Left colon (tissue), 2 donors: ENCODE measurements at regions not wholly inside any gene's neighbourhood (a gene's known extent, or its start where the extent isn't known, plus 50 kb on each side); places are given as distances from the start of the nearest gene placed in this dataset.
"Not testable (repeated sequence)": the region's sequence is repeated elsewhere in the genome, so short reads cannot be mapped to it uniquely, and the experiment has no call there.

Experiments used
- ATAC-seq: fragments of 200-7000 bp; cut with Tn5 transposase; one replicate; pipeline ENCODE4 v1.9.1; 2020; ENCODE audit warnings: mild to moderate bottlenecking, moderate library complexity
- DNase-seq, 2 donors: peaks; one replicate each; pipeline ENCODE4 v3.0.0-alpha.2; 2020
- intact Hi-C, 2 donors: fragments of 100-400 bp; cut with DNase I in 1 of 2; cut with micrococcal nuclease in 1 of 2; formaldehyde crosslinking; loops; one replicate each; pipeline versions ENCODE4 v1.11.2 to v1.14.0; 2022; cut with DNase I, micrococcal nuclease
- donor health status: DM: no; HTN: no; CAD: no.
- donor health status: DM: yes; HTN: yes; CAD: no.

GRCh38 chr9:7336356-7337065 lies 463.1 kb downstream of the DMAC1 start:
- peak; percentile 90 for ATAC-seq
- intact Hi-C loops, result no loop called here
- DNase-seq, result no peak

GRCh38 chr9:7333719-7334118 lies 465.9 kb downstream of the DMAC1 start:
- DNase-seq (no peak), ATAC-seq (no peak)
- intact Hi-C loops, result no loop called here

GRCh38 chr9:7332780-7333179 lies 466.8 kb downstream of the DMAC1 start:
- ATAC-seq, result no peak
- no peak for DNase-seq
- intact Hi-C loops, result no loop called here

GRCh38 chr9:7328453-7328852 lies 471.1 kb downstream of the DMAC1 start:
- no peak for DNase-seq
- intact Hi-C loops, result no loop called here
- ATAC-seq, result peak; percentile 36

GRCh38 chr9:7325995-7326394 lies 473.6 kb downstream of the DMAC1 start:
- no peak for DNase-seq
- intact Hi-C loops, result no loop called here

GRCh38 chr9:7324152-7324598 lies 475.4 kb downstream of the DMAC1 start:
- intact Hi-C loops, result no loop called here
- ATAC-seq, result no peak
- DNase-seq, result no peak

More at GRCh38 chr9:7325995-7326394, 473.6 kb downstream of the DMAC1 start:
- ATAC-seq, result no peak

- intact Hi-C loops, result no loop called here
- DNase-seq, result no peak
- ATAC-seq, result no peak
Observed at GRCh38 chr9:7320841-7321240, 478.7 kb downstream of the DMAC1 start.

- DNase-seq (no peak), ATAC-seq (no peak)
- intact Hi-C loops, result no loop called here
Observed at GRCh38 chr9:7320139-7320538, 479.4 kb downstream of the DMAC1 start.

- intact Hi-C loops, result no loop called here
- DNase-seq (no peak), ATAC-seq (no peak)
Observed at GRCh38 chr9:7318920-7319319, 480.7 kb downstream of the DMAC1 start.

- no peak for DNase-seq
- intact Hi-C loops, result no loop called here
Observed at GRCh38 chr9:7316967-7317366, 482.6 kb downstream of the DMAC1 start.

GRCh38 chr9:7316166-7316795 lies 483.3 kb downstream of the DMAC1 start:
- intact Hi-C loops, result no loop called here
- no peak for DNase-seq
- ATAC-seq, result no peak

More at GRCh38 chr9:7316967-7317366, 482.6 kb downstream of the DMAC1 start:
- ATAC-seq, result no peak

- DNase-seq (no peak), ATAC-seq (no peak)
- intact Hi-C loops, result no loop called here
Observed at GRCh38 chr9:7315746-7316145, 483.8 kb downstream of the DMAC1 start.

- DNase-seq (no peak), ATAC-seq (no peak)
- intact Hi-C loops, result no loop called here
Observed at GRCh38 chr9:7315116-7315515, 484.5 kb downstream of the DMAC1 start.

GRCh38 chr9:7313389-7313788 lies 486.2 kb downstream of the DMAC1 start:
- intact Hi-C loops, result no loop called here
- no peak for ATAC-seq
- DNase-seq, result no peak

- DNase-seq, intact Hi-C loops, ATAC-seq: not testable (repeated sequence)
Observed at GRCh38 chr9:7309051-7309450, 490.5 kb downstream of the DMAC1 start.

GRCh38 chr9:7305677-7306076 lies 493.9 kb downstream of the DMAC1 start:
- DNase-seq, result no peak
- intact Hi-C loops, result no loop called here
- no peak for ATAC-seq

GRCh38 chr9:7304627-7304995 lies 495.0 kb downstream of the DMAC1 start:
- no peak for DNase-seq
- ATAC-seq, result no peak
- intact Hi-C loops, result no loop called here

GRCh38 chr9:7303907-7304626 lies 495.5 kb downstream of the DMAC1 start:
- DNase-seq, result no peak
- intact Hi-C loops, result no loop called here
- no peak for ATAC-seq

- intact Hi-C loops, result no loop called here
Observed at GRCh38 chr9:7300484-7300883, 499.1 kb downstream of the DMAC1 start.

GRCh38 chr9:7298123-7298522 lies 501.5 kb downstream of the DMAC1 start:
- no peak for DNase-seq
- intact Hi-C loops, result no loop called here
- ATAC-seq, result no peak

More at GRCh38 chr9:7300484-7300883, 499.1 kb downstream of the DMAC1 start:
- ATAC-seq, result no peak
- DNase-seq, result no peak
